GM12865 (cell line): ENCODE measurements at regions not wholly inside any gene's neighbourhood (a gene's known extent, or its start where the extent isn't known, plus 50 kb on each side); places are given as distances from the start of the nearest gene placed in this dataset.

Experiments
- DNase-seq: peaks from one replicate; pipeline ENCODE4 v3.0.0; 2010; ENCODE audit warnings: low read depth
- H3K4me3 ChIP-seq: 2 replicates; pipeline ENCODE4 v1.5.1; 2011; ENCODE audit warnings: mild to moderate bottlenecking, low read depth, low read length, control low read depth
- TF ChIP-seq, protein P1 (sequence below): IDR thresholded peaks from 2 replicates; pipeline ENCODE4 v1.5.1; 2011; ENCODE audit warnings: low read length, control low read depth, low read depth, inconsistent platforms; ENCODE audit not compliant: insufficient read depth; ENCODE audit errors: missing control alignments

DNA sequence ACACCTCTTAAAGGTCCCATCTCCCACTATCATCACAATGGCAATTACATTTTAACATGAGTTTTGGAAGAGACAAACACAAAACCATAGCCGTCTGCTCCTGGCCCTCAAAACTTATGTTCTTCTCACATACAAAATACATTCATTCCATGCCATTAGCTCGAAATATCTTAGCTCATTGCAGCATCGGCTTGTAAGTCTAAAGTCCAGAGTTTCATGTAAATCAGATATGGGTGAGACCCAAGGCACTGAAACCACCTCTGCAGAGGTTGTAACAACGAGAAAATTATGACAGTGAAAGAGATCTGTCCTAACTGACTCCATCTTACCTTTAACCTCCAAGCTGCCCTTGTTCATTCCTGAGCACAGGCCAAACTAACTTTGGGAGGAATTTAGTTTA, 635.0 kb upstream of the SPRY2 start:
- TF ChIP-seq, protein P1, sequence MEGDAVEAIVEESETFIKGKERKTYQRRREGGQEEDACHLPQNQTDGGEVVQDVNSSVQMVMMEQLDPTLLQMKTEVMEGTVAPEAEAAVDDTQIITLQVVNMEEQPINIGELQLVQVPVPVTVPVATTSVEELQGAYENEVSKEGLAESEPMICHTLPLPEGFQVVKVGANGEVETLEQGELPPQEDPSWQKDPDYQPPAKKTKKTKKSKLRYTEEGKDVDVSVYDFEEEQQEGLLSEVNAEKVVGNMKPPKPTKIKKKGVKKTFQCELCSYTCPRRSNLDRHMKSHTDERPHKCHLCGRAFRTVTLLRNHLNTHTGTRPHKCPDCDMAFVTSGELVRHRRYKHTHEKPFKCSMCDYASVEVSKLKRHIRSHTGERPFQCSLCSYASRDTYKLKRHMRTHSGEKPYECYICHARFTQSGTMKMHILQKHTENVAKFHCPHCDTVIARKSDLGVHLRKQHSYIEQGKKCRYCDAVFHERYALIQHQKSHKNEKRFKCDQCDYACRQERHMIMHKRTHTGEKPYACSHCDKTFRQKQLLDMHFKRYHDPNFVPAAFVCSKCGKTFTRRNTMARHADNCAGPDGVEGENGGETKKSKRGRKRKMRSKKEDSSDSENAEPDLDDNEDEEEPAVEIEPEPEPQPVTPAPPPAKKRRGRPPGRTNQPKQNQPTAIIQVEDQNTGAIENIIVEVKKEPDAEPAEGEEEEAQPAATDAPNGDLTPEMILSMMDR = no peak
- no peak overlapping the region for H3K4me3 ChIP-seq
- no peak for DNase-seq

DNA sequence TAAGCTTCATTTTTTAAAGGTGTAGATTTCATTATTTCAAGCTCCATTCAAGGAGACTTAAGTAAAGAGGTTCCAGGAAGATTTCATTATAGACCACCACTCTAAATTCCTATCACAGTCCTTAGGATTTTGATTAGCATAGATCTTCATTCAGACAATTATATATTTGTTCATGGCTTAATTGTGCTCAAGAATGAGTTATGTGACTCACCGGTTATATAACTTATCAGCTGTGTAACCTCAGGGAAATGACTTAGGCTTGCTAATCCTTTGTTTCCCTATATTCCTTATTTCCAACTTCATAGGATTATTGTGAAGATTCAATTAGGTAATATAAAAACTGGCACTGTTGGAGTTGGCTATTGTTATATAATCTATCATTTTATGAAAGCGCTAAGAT, 632.8 kb upstream of the SPRY2 start:
- TF ChIP-seq, protein P1 = no peak
- DNase-seq = no peak
- no peak overlapping the region for H3K4me3 ChIP-seq

DNA sequence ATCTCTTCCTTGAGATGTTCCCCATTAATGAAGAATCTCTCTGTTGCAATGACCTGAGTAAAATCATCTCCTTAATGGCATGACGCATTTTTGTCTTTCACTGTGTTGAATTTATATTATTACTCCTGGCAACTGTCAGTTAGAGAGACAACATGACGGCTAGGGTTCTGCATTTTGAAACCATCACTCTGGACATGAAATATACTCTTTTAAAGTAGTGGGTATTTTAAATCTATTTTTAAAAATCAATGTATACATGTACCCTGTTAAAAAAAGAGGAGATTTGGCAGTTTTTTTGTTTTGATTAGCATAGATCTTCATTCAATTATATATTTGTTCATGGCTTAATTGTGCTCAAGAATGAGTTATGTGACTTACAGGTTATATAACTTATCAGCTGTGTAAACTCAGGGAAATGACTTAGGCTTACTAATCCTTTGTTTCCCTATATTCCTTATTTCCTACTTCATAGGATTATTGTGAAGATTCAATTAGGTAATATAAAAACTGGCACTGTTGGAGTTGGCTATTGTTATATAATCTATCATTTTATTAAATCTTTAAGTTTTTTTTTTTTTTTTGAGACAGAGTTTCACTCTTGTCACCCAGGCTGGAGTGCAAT, 632.0 kb upstream of the SPRY2 start:
- no peak for DNase-seq
- no peak overlapping the region for H3K4me3 ChIP-seq
- TF ChIP-seq, protein P1 = no peak

DNA sequence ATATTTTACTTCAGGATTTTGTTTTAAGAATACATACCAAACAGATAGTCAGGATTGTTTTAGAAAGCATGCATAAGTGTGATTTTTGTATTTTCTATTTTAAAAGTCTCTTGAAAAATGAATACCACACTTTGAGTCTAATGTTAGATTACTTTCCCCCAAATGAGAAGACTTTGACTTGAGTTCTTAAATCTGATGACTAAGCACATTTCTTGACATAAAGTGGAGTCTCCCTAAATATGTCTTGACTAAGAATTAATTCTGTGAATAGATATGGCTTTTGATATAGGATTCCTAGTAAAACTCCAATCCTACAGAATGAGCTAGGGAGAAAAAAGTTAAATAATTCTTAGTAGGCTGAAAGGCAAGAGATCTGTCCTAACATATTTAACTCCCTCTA, 624.2 kb upstream of the SPRY2 start:
- no peak for DNase-seq
- TF ChIP-seq, protein P1 = no peak
- H3K4me3 ChIP-seq = no peak overlapping the region

DNA sequence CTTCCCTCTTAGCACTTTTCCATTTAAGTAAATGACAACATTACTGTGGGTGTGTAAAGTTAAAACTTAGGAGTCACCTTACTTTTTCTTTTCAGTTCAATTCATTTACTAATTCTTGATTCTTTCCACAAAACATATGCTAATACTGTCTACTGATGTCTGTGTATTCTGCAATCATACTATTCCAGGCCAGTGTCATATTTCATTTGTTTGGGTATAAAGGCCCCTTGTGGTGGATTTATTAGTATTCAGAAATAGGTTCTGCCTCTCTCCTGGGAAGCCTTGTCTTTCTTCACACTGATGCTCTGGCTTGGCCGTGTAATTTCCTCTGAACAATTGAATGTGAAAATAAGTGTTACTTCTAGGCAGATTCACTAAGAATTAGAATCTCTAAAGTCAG, 621.9 kb upstream of the SPRY2 start:
- TF ChIP-seq, protein P1 = no peak
- H3K4me3 ChIP-seq = no peak overlapping the region
- no peak for DNase-seq

DNA sequence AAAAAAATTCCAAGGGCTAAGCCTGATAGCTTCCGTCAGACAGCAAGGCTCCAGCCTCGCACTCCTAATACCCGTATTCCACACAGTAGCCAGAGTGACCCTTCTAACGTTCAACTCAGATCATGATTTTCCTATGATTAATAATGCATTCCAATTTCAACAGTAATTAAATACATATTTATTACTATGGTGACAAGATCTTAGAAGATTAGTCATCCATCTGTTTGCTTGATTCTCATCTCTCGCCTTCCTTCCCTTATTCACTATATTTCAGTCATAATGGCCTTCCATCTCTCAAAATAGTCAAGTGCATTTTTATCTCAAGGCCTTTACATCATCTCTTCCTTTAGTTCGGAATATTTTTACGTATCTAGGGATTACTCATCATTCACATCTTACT, 621.2 kb upstream of the SPRY2 start:
- TF ChIP-seq, protein P1 = no peak
- H3K4me3 ChIP-seq = no peak overlapping the region
- DNase-seq = no peak

DNA sequence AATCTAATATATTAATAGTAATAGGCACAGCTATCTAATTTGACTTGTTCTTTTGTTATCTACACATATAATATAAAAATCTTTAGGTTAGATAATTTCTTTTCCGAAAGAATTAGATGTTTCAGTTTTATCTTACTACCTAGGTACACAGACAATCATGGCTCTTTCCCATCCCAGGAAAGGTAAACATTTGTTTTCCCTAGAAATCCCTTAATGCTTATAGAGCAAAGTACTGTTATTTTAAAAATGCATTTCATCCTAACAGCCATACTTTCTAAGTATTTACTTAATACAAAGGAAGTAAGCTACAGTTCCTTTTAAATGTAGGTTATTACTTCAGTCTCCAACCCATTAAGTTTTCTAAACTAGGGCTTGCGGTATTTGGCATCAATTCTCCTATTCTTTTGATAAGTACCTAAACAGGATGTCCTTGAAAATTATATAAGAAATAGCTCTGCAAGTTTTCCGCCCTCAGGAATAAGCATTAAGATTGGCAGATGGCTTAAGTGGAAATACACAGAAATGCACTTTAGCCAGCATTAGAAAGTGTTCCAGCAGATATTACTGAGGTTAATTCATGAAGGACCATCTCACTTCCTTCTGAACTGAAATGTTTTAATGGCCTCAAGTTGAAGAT, 616.2 kb upstream of the SPRY2 start:
- H3K4me3 ChIP-seq = no peak overlapping the region
- DNase-seq = no peak
- TF ChIP-seq, protein P1 = no peak
